H1 (cell line): ENCODE measurements at regions not wholly inside any gene's neighbourhood (a gene's known extent, or its start where the extent isn't known, plus 50 kb on each side); places are given as distances from the start of the nearest gene placed in this dataset.
A peak's percentile ranks its signal among the peaks of the same experiment; 100 is the strongest.

Source experiments
- CTCF ChIA-PET: fragments of 300-600 bp; sonication (Branson Sonifier 250); formaldehyde crosslinking; loops from one replicate; lab custom pipeline; 2021; ENCODE audit not compliant: partially characterized antibody; lab: Charles Lee
- POLR2A ChIA-PET: fragments of 300-600 bp; sonication (Branson Sonifier 250); formaldehyde crosslinking; loops from one replicate; lab custom pipeline; 2021; ENCODE audit warnings: inconsistent platforms; ENCODE audit not compliant: partially characterized antibody; lab: Charles Lee
- DNase-seq, 2 experiments: peaks; one replicate each; pipeline versions ENCODE4 v3.0.0 to v3.0.0-alpha.2; 2010 to 2022; ENCODE audit warnings: low spot score in 2 of 2, low read depth in 1 of 2, mixed read lengths in 1 of 2
- FAIRE-seq: peaks from 2 replicates; lab custom pipeline; 2011; peaks lifted over from hg19 to GRCh38; lab: Jason Lieb, UNC
- H2AFZ ChIP-seq: 2 replicates; pipeline ENCODE4 v1.8.1; 2012; ENCODE audit warnings: low read length, inconsistent platforms
- H2AK5ac ChIP-seq: 2 replicates; pipeline ENCODE4 v1.6.1; 2013; ENCODE audit warnings: low read depth, low read length
- H2BK120ac ChIP-seq: replicated peaks from 2 replicates; pipeline ENCODE3; 2013; ENCODE audit warnings: low read depth, low read length, inconsistent platforms
- H2BK12ac ChIP-seq: 2 replicates; pipeline ENCODE4 v1.6.1; 2013; ENCODE audit warnings: low read depth, low read length
- H2BK15ac ChIP-seq: 2 replicates; pipeline ENCODE4 v1.6.1; 2013; ENCODE audit warnings: low read length
- H2BK20ac ChIP-seq: 2 replicates; pipeline ENCODE4 v1.6.1; 2013; ENCODE audit warnings: low read length
- H2BK5ac ChIP-seq: 2 replicates; pipeline ENCODE4 v1.6.1; 2013; ENCODE audit warnings: low read depth, low read length
- H3K14ac ChIP-seq: 2 replicates; pipeline ENCODE4 v1.6.1; 2013; ENCODE audit warnings: inconsistent platforms; ENCODE audit not compliant: insufficient read length
- H3K18ac ChIP-seq: 2 replicates; pipeline ENCODE4 v1.6.1; 2013; ENCODE audit warnings: low read length; ENCODE audit errors: extremely low read depth
- H3K23ac ChIP-seq: 2 replicates; pipeline ENCODE4 v1.6.1; 2013; ENCODE audit warnings: inconsistent platforms; ENCODE audit not compliant: insufficient read length
- H3K23me2 ChIP-seq: 2 replicates; pipeline ENCODE4 v1.6.1; 2013; ENCODE audit warnings: low read depth, low read length
- H3K27ac ChIP-seq: 2 replicates; pipeline ENCODE4 v1.6.1; 2011; ENCODE audit warnings: low read depth, low read length, inconsistent platforms
- H3K27me3 ChIP-seq, 4 experiments: replicated peaks in 1 of 4; 1 replicate in 1 of 4; 2 replicates in 3 of 4; pipeline versions ENCODE4 v1.6.1 to v1.8.1; 2011 to 2013; ENCODE audit warnings: low read length in 3 of 4, mild to moderate bottlenecking in 3 of 4, inconsistent platforms in 2 of 4, mixed read lengths in 2 of 4, moderate library complexity in 1 of 4; ENCODE audit not compliant: control insufficient read depth in 3 of 4, insufficient read depth in 3 of 4; ENCODE audit errors: extremely low read depth in 1 of 4
- H3K36me3 ChIP-seq, 4 experiments: 2 replicates each; pipeline versions ENCODE4 v1.6.1 to v1.8.1; 2011 to 2013; ENCODE audit warnings: mild to moderate bottlenecking in 4 of 4, low read length in 3 of 4, moderate library complexity in 2 of 4, control low read depth in 1 of 4, inconsistent platforms in 1 of 4; ENCODE audit not compliant: insufficient read depth in 4 of 4, control insufficient read depth in 2 of 4
- H3K4ac ChIP-seq: replicated peaks from 2 replicates; pipeline ENCODE3; 2013; ENCODE audit warnings: low read length, low read depth, mixed read lengths, inconsistent platforms; ENCODE audit not compliant: insufficient read length
- H3K4me1 ChIP-seq, 4 experiments: replicated peaks in 1 of 4; 1 replicate in 1 of 4; 2 replicates in 3 of 4; pipeline versions ENCODE4 v1.6.1 to v1.8.1; 2011 to 2013; ENCODE audit warnings: low read length in 3 of 4, inconsistent platforms in 2 of 4, mixed read lengths in 1 of 4; ENCODE audit not compliant: insufficient read depth in 4 of 4, control insufficient read depth in 3 of 4
- H3K4me2 ChIP-seq, 2 experiments: 2 replicates each; pipeline versions ENCODE4 v1.6.1 to v1.8.1; 2011 to 2013; ENCODE audit warnings: low read depth in 2 of 2, low read length in 2 of 2, control low read depth in 1 of 2, inconsistent platforms in 1 of 2, mild to moderate bottlenecking in 1 of 2; ENCODE audit not compliant: insufficient read depth in 1 of 2
- H3K4me3 ChIP-seq, 4 experiments: fragments of 200-600, 300-600 bp in 1 of 4; sonication (generic), shearing (Covaris generic), sonication (Bioruptor Twin) in 1 of 4; 2 replicates each; pipeline versions ENCODE4 v1.5.1 to v1.8.1; 2011 to 2016; ENCODE audit warnings: low read length in 4 of 4, low read depth in 3 of 4, control low read depth in 2 of 4, inconsistent platforms in 2 of 4, mild to moderate bottlenecking in 2 of 4, mixed read lengths in 1 of 4, moderate library complexity in 1 of 4; ENCODE audit not compliant: insufficient read depth in 2 of 4; ENCODE audit errors: extremely low read depth in 1 of 4
- H3K56ac ChIP-seq: replicated peaks from 2 replicates; pipeline ENCODE3; 2013; ENCODE audit warnings: low read depth, mild to moderate bottlenecking, mixed read lengths, low read length, inconsistent platforms; ENCODE audit not compliant: insufficient read length
- H3K79me1 ChIP-seq: 2 replicates; pipeline ENCODE4 v1.6.1; 2013; ENCODE audit warnings: low read depth, low read length, control low read depth
- H3K79me2 ChIP-seq, 2 experiments: 2 replicates each; pipeline versions ENCODE4 v1.6.1 to v1.8.1; 2012 to 2013; ENCODE audit warnings: low read length in 2 of 2, mild to moderate bottlenecking in 2 of 2, inconsistent platforms in 1 of 2; ENCODE audit not compliant: insufficient read depth in 2 of 2, control insufficient read depth in 1 of 2
- H3K9ac ChIP-seq, 4 experiments: replicated peaks in 1 of 4; 1 replicate in 1 of 4; 2 replicates in 3 of 4; pipeline versions ENCODE4 v1.6.1 to v1.8.1; 2011 to 2013; ENCODE audit warnings: low read depth in 3 of 4, low read length in 3 of 4, control low read depth in 2 of 4, mild to moderate bottlenecking in 2 of 4, moderate library complexity in 2 of 4, inconsistent platforms in 1 of 4; ENCODE audit errors: extremely low read depth in 1 of 4
- H3K9me3 ChIP-seq, 2 experiments: 2 replicates each; pipeline versions ENCODE4 v1.6.1 to v1.8.1; 2012 to 2013; ENCODE audit warnings: mild to moderate bottlenecking in 2 of 2, moderate library complexity in 2 of 2, control low read depth in 1 of 2, inconsistent platforms in 1 of 2, low read depth in 1 of 2, low read length in 1 of 2, mixed read lengths in 1 of 2; ENCODE audit not compliant: insufficient read depth in 2 of 2
- H4K20me1 ChIP-seq, 2 experiments: replicated peaks in 1 of 2; 2 replicates each; pipeline versions ENCODE3 to v1.8.1; 2011 to 2013; ENCODE audit warnings: inconsistent platforms in 2 of 2, low read length in 2 of 2, mild to moderate bottlenecking in 1 of 2; ENCODE audit not compliant: insufficient read depth in 2 of 2, control insufficient read depth in 1 of 2
- H4K5ac ChIP-seq: 2 replicates; pipeline ENCODE4 v1.6.1; 2013; ENCODE audit warnings: low read length, low read depth, mixed read lengths, inconsistent platforms; ENCODE audit not compliant: insufficient read length
- H4K8ac ChIP-seq: 2 replicates; pipeline ENCODE4 v1.8.0; 2013; ENCODE audit warnings: mild to moderate bottlenecking, moderate library complexity, low read length, inconsistent platforms; ENCODE audit not compliant: insufficient read depth; ENCODE audit errors: extremely low read depth
- H4K91ac ChIP-seq: replicated peaks from 2 replicates; pipeline ENCODE3; 2013; ENCODE audit warnings: low read length, mixed read lengths, inconsistent platforms; ENCODE audit not compliant: insufficient read length
- ASH2L ChIP-seq: fragments of 200-600, 300-600 bp; sonication (generic); IDR thresholded peaks from one replicate; pipeline ENCODE4 v1.7.1; 2017; ENCODE audit warnings: low read length
- BCL11A ChIP-seq, 2 experiments: IDR thresholded peaks; one replicate each; pipeline ENCODE4 v1.6.1; 2011; ENCODE audit warnings: low read depth in 2 of 2, low read length in 2 of 2, mild to moderate bottlenecking in 2 of 2
- CHD1 ChIP-seq: IDR thresholded peaks from 2 replicates; pipeline ENCODE4 v1.6.1; 2012; ENCODE audit warnings: low read depth, low read length, improper control_type of control experiment
- EGR1 ChIP-seq: IDR thresholded peaks from 2 replicates; pipeline ENCODE4 v1.6.1; 2011; ENCODE audit warnings: low read depth, low read length, borderline replicate concordance
- GTF2F1 ChIP-seq: IDR thresholded peaks from 2 replicates; pipeline ENCODE4 v1.6.1; 2012; ENCODE audit warnings: low read depth, low read length, improper control_type of control experiment, borderline replicate concordance
- JUND ChIP-seq: IDR thresholded peaks from 2 replicates; pipeline ENCODE4 v1.6.1; 2011; ENCODE audit warnings: mild to moderate bottlenecking, improper control_type of control experiment, low read length
- KDM1A ChIP-seq: fragments of 200-600, 300-600 bp; sonication (generic); IDR thresholded peaks from 2 replicates; pipeline ENCODE4 v1.7.1; 2016; ENCODE audit warnings: mild to moderate bottlenecking, low read length, borderline replicate concordance
- SAP30 ChIP-seq: fragments of 300-600 bp; sonication (generic); IDR thresholded peaks from 2 replicates; pipeline ENCODE4 v1.7.1; 2012; ENCODE audit warnings: low read length, moderate library complexity, mild to moderate bottlenecking, inconsistent platforms; ENCODE audit not compliant: insufficient read depth, insufficient replicate concordance
- SP1 ChIP-seq: IDR thresholded peaks from 2 replicates; pipeline ENCODE4 v1.6.1; 2011; ENCODE audit warnings: low read depth, low read length
- TAF1 ChIP-seq: IDR thresholded peaks from 2 replicates; pipeline ENCODE4 v1.6.1; 2011; ENCODE audit warnings: mild to moderate bottlenecking, low read depth, low read length
- TEAD4 ChIP-seq: IDR thresholded peaks from 2 replicates; pipeline ENCODE4 v1.6.1; 2012; ENCODE audit warnings: low read depth, low read length, inconsistent platforms, mixed read lengths
- WGBS, 2 experiments: shearing (Covaris generic) in 1 of 2; methylation state at CpG; one replicate each; pipeline versions ENCODE4 v1.1.6 to v1.1.7; 2013 to 2015; ENCODE audit warnings: low lambda C conversion rate in 2 of 2, mixed read lengths in 2 of 2, inconsistent platforms in 1 of 2, low coverage in 1 of 2, missing lambda C conversion rate in 1 of 2; ENCODE audit not compliant: insufficient replicate concordance in 2 of 2, insufficient coverage in 1 of 2, insufficient read length in 1 of 2; ENCODE audit errors: extremely low coverage in 1 of 2, missing lambda C conversion rate in 1 of 2; 5-methylcytosine and 5-hydroxymethylcytosine counted together
- TF ChIP-seq, protein P1 (sequence below): IDR thresholded peaks from 2 replicates; pipeline ENCODE4 v1.6.1; 2012; ENCODE audit warnings: inconsistent platforms
- TF ChIP-seq, protein P2 (sequence below): IDR thresholded peaks from 2 replicates; pipeline ENCODE4 v1.6.1; 2012; ENCODE audit warnings: inconsistent platforms
- TF ChIP-seq, protein P3 (sequence below): IDR thresholded peaks from 2 replicates; pipeline ENCODE4 v1.6.1; 2011; ENCODE audit warnings: low read depth, mild to moderate bottlenecking, low read length; ENCODE audit not compliant: insufficient read depth

DNA sequence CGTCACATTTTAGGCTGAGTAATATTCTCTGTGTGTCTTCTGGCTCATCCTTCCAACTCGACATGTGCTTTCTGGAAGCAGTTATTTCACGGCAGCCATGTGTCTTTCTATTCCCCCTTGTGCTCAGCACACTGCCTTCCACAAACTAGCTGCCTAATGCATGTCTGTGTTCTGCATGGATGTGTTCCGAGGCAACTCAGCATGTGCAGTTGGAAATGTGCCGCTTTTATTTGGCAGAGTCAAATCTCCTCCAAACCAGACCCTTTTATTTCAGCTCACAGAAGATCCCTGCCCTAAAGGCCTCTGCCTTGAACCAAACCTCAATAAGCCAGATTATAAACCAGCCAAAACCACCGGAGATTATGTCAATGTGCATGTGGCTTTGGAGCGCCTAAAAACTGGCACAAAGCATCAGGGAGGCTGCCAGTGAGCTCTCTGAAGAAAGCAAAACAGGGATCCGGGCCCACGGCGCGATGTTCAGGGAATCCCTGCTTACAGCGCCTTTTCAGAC lies 360.2 kb downstream of the DEPDC1B start:
- DNase-seq: no peak
- Histone ChIP-seq H2AFZ (peak overlapping the region; percentile 70), H3K14ac (no peak overlapping the region)
- no peak for TF ChIP-seq SP1
- no peak for TF ChIP-seq CHD1
- TF ChIP-seq BCL11A (IDR thresholded peaks at IDR 0.05; ENCODE audit: low read depth in 2 of 2, low read length in 2 of 2): no peak
- TF ChIP-seq, protein P1, sequence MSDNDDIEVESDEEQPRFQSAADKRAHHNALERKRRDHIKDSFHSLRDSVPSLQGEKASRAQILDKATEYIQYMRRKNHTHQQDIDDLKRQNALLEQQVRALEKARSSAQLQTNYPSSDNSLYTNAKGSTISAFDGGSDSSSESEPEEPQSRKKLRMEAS: no peak
- TF ChIP-seq EGR1: no peak
- TF ChIP-seq, protein P2, sequence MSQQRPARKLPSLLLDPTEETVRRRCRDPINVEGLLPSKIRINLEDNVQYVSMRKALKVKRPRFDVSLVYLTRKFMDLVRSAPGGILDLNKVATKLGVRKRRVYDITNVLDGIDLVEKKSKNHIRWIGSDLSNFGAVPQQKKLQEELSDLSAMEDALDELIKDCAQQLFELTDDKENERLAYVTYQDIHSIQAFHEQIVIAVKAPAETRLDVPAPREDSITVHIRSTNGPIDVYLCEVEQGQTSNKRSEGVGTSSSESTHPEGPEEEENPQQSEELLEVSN: no peak
- no peak for TF ChIP-seq ASH2L
- no peak for TF ChIP-seq KDM1A
- TF ChIP-seq TAF1: no peak
- TF ChIP-seq, protein P3, sequence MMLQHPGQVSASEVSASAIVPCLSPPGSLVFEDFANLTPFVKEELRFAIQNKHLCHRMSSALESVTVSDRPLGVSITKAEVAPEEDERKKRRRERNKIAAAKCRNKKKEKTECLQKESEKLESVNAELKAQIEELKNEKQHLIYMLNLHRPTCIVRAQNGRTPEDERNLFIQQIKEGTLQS: no peak
- no peak for TF ChIP-seq GTF2F1
- TF ChIP-seq TEAD4: no peak
- TF ChIP-seq SAP30: no peak
- no peak for TF ChIP-seq JUND

More for the DNA sequence above, 360.2 kb downstream of the DEPDC1B start:
- Histone ChIP-seq H3K9ac (no peak overlapping the region), H3K18ac (no peak overlapping the region), H2BK120ac (no peak overlapping the region), H3K4ac (no peak overlapping the region), H3K4me1 (no peaks in the 10 kb centered on the region), H3K79me1 (no peaks in the 10 kb centered on the region), H3K4me2 (no peak overlapping the region), H2AK5ac (no peak overlapping the region), H4K5ac (no peak overlapping the region), H3K9me3 (no peaks in the 10 kb centered on the region), H3K36me3 (no peaks in the 10 kb centered on the region), H4K20me1 (no peaks in the 10 kb centered on the region), H3K4me3 (no peak overlapping the region), H3K23me2 (no peaks in the 10 kb centered on the region), H2BK12ac (no peak overlapping the region), H4K8ac (no peak overlapping the region), H3K23ac (no peak overlapping the region), H4K91ac (no peak overlapping the region), H3K27ac (no peak overlapping the region), H2BK5ac (no peak overlapping the region), H3K79me2 (no peaks in the 10 kb centered on the region), H2BK20ac (no peak overlapping the region), H3K56ac (no peak overlapping the region), H2BK15ac (no peak overlapping the region), H3K27me3 (no peaks in the 10 kb centered on the region)
- FAIRE-seq: no peak
- ChIA-PET CTCF (interaction anchor here (0.7 to 1.5 kb wide), 3 partner anchors 43 to 545 kb away, joined by 3 to 7 read pairs (median 3); no protein-coding TSS in a partner anchor), POLR2A (no interaction called here)
- 91% methylated on average over 12 of the region's 12 CpGs; no CpG with 5 or more reads in 1 of the 2 experiments for WGBS, 2 experiments
